Mesendoderm (in vitro differentiated cells): ENCODE measurements at regions not wholly inside any gene's neighbourhood (a gene's known extent, or its start where the extent isn't known, plus 50 kb on each side); places are given as distances from the start of the nearest gene placed in this dataset.
A peak's percentile ranks its signal among the peaks of the same experiment; 100 is the strongest.

Source experiments
- DNase-seq: peaks from one replicate; pipeline ENCODE4 v3.0.0; 2013
- H2AK5ac ChIP-seq: 2 replicates; pipeline ENCODE4 v1.6.1; 2013; ENCODE audit warnings: low read length, inconsistent platforms
- H2BK120ac ChIP-seq: 2 replicates; pipeline ENCODE4 v1.6.1; 2013; ENCODE audit warnings: low read depth, mild to moderate bottlenecking, low read length, moderate library complexity, mixed read lengths
- H2BK15ac ChIP-seq: replicated peaks from 2 replicates; pipeline ENCODE4 v1.6.1; 2013; ENCODE audit warnings: low read depth, mild to moderate bottlenecking, moderate library complexity
- H2BK5ac ChIP-seq: 2 replicates; pipeline ENCODE4 v1.6.1; 2013; ENCODE audit warnings: low read length, inconsistent platforms
- H3K18ac ChIP-seq: 2 replicates; pipeline ENCODE4 v1.6.1; 2013; ENCODE audit warnings: mild to moderate bottlenecking, low read length, mixed read lengths
- H3K23ac ChIP-seq: one replicate; pipeline ENCODE4 v1.6.1; 2013; ENCODE audit warnings: low read length
- H3K27ac ChIP-seq: 2 replicates; pipeline ENCODE4 v1.5.1; 2013; ENCODE audit warnings: low read depth, mild to moderate bottlenecking, inconsistent platforms, low read length, moderate library complexity
- H3K27me3 ChIP-seq: 2 replicates; pipeline ENCODE4 v1.6.1; 2013; ENCODE audit warnings: low read length, control low read depth, mild to moderate bottlenecking, inconsistent platforms; ENCODE audit not compliant: insufficient read depth, poor library complexity
- H3K36me3 ChIP-seq: 2 replicates; pipeline ENCODE4 v1.6.1; 2013; ENCODE audit warnings: low read length, inconsistent platforms; ENCODE audit not compliant: control insufficient read depth, insufficient read depth
- H3K4ac ChIP-seq: one replicate; pipeline ENCODE4 v1.6.1; 2013; ENCODE audit warnings: low read depth, mild to moderate bottlenecking, low read length, moderate library complexity
- H3K4me1 ChIP-seq: 2 replicates; pipeline ENCODE4 v1.6.1; 2013; ENCODE audit warnings: low read depth, low read length, inconsistent platforms; ENCODE audit not compliant: control insufficient read depth
- H3K4me2 ChIP-seq: 2 replicates; pipeline ENCODE4 v1.6.1; 2013; ENCODE audit warnings: low read length
- H3K4me3 ChIP-seq: 2 replicates; pipeline ENCODE4 v1.5.1; 2013; ENCODE audit warnings: mild to moderate bottlenecking, low read length
- H3K56ac ChIP-seq: one replicate; pipeline ENCODE4 v1.6.1; 2013; ENCODE audit warnings: low read length
- H3K79me1 ChIP-seq: 2 replicates; pipeline ENCODE4 v1.6.1; 2013; ENCODE audit warnings: low read length, inconsistent platforms
- H3K79me2 ChIP-seq: 2 replicates; pipeline ENCODE4 v1.6.1; 2013; ENCODE audit warnings: mild to moderate bottlenecking, low read length; ENCODE audit not compliant: control insufficient read depth, insufficient read depth
- H3K9ac ChIP-seq: 2 replicates; pipeline ENCODE4 v1.6.1; 2013; ENCODE audit warnings: low read length, inconsistent platforms
- H4K5ac ChIP-seq: one replicate; pipeline ENCODE4 v1.6.1; 2013; ENCODE audit warnings: low read length
- H4K8ac ChIP-seq: one replicate; pipeline ENCODE4 v1.6.1; 2013; ENCODE audit warnings: low read depth, mild to moderate bottlenecking, control low read depth, low read length, moderate library complexity
- WGBS: extraction: QIAGEN DNeasy Blood & Tissue Kit; methylation state at CpG from one replicate; pipeline ENCODE4 v1.1.7; 2013; ENCODE audit warnings: low lambda C conversion rate, missing lambda C conversion rate; ENCODE audit not compliant: insufficient coverage; ENCODE audit errors: extremely low coverage; 5-methylcytosine and 5-hydroxymethylcytosine counted together

DNA sequence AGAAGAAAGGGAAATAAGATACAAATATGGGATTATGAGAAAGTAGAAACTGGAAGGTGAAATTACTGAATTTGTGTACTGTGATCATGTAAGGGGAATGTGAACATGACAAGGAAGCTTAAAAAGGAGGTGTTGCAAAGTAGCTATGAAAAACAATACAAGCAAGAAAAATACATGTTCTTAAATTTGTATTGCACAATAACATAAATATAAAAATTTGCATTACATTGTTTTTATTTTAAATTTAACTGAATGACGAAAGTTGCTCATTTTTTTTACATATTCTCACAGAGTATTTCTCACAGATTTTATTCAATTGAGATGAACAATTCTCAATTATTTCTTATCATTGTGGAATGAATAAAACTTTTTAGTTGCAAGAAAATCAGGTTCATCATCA, 874.8 kb downstream of the AMY1C start:
- no CpG with 5 or more reads among the region's 1 CpG for WGBS
- no peak overlapping the region for H3K56ac ChIP-seq

DNA sequence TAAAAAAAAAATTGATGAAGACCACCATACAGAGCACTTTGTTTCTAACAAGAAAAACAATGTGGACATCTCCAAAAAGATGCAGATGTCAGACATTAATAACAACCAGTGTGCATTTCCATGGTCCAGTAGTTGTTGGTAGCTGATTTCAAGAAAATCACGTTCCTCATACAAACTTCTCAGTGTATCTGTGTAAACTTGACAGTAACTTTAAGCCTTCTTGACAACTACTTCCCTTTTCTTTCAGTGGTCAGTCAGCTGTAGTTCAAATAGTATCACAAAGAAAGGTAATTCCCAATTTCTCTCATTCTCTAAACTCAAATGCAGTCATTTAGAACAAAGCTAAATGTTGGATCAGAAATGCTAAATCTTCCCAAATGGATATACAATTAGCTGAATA, 879.9 kb downstream of the AMY1C start:
- Histone ChIP-seq H3K36me3 (no peaks in the 10 kb centered on the region), H3K23ac (no peak overlapping the region), H2AK5ac (no peak overlapping the region), H3K9ac (no peak overlapping the region), H3K27me3 (no peaks in the 10 kb centered on the region), H4K8ac (no peak overlapping the region), H4K5ac (no peak overlapping the region), H2BK5ac (no peak overlapping the region), H3K56ac (no peak overlapping the region), H2BK120ac (no peak overlapping the region), H3K18ac (no peak overlapping the region), H3K4me3 (no peak overlapping the region), H3K79me1 (no peaks in the 10 kb centered on the region), H3K4me2 (no peak overlapping the region), H3K4me1 (no peaks in the 10 kb centered on the region), H2BK15ac (no peak overlapping the region), H3K79me2 (no peaks in the 10 kb centered on the region), H3K4ac (no peak overlapping the region), H3K27ac (no peak overlapping the region)
- DNase-seq = no peak
- WGBS = no CpG with 5 or more reads among the region's 1 CpG

More for the DNA sequence above, 874.8 kb downstream of the AMY1C start:
- Histone ChIP-seq H2AK5ac (no peak overlapping the region), H3K18ac (no peak overlapping the region), H3K27me3 (no peaks in the 10 kb centered on the region), H3K36me3 (no peaks in the 10 kb centered on the region), H3K9ac (no peak overlapping the region), H3K23ac (no peak overlapping the region), H2BK5ac (no peak overlapping the region), H4K8ac (no peak overlapping the region), H3K4ac (no peak overlapping the region), H3K79me1 (no peaks in the 10 kb centered on the region), H3K27ac (no peak overlapping the region), H3K79me2 (no peaks in the 10 kb centered on the region), H3K4me2 (no peak overlapping the region), H4K5ac (no peak overlapping the region), H2BK15ac (no peak overlapping the region), H3K4me1 (peaks cover 2% of the 10 kb centered on the region), H2BK120ac (no peak overlapping the region), H3K4me3 (no peak overlapping the region)
- no peak for DNase-seq

DNA sequence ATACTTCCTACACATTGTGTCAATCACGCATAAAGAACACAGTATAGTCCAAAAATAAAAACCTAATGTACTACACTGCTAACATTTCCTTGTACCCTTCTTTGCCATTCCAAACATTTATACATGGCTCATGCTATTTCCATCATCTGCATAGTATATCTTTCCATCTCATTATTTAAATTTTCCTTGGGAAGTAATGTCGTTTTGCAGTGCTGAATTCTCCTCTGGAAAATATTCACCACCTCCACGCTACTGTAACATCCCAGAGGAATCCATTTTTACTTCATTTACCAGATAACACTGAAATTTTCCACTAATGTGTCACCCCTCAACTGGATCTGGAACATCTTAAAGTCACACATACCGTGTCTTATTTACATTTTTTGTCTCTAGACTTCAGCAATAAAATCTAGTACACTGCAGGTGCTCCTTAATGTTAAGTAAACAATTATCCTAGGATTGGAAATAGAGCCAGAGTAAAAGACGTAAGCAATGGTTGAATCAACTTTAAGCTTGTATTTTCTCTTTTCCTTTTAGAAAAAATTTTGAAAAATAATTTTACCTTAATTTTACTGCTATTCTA, 881.0 kb downstream of the AMY1C start:
- no peaks in the 10 kb centered on the region for H3K79me1 ChIP-seq
- WGBS = no CpG with 5 or more reads among the region's 5 CpGs

DNA sequence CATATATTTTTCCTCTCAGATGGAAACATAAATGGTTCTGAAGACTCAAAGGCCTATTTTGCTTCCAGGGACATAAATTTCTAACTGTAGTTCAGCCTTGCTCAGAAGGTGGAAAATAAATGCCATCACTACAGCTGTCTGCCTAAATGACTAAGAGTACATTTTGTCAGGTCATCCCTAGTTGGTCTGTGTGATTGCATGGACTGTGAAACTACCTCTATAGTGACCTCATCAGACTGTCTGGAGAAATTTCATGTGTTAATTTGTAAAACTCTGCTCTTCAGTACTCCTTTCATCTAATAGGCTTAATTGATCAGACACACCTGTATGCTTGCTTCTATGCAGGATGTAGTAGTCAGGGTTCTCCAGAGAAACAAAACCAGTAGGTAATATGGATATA, 886.9 kb downstream of the AMY1C start:
- Histone ChIP-seq H4K8ac (no peak overlapping the region), H2AK5ac (no peak overlapping the region), H3K79me2 (no peaks in the 10 kb centered on the region), H4K5ac (no peak overlapping the region), H3K4me3 (no peak overlapping the region), H3K9ac (no peak overlapping the region), H2BK15ac (no peak overlapping the region), H3K4me2 (no peak overlapping the region), H3K4ac (no peak overlapping the region), H3K18ac (no peak overlapping the region), H3K36me3 (no peaks in the 10 kb centered on the region), H3K4me1 (no peaks in the 10 kb centered on the region), H2BK120ac (no peak overlapping the region), H3K79me1 (no peaks in the 10 kb centered on the region), H3K27ac (no peak overlapping the region), H2BK5ac (no peak overlapping the region), H3K27me3 (no peaks in the 10 kb centered on the region), H3K23ac (no peak overlapping the region), H3K56ac (no peak overlapping the region)
- peak; percentile 28 for DNase-seq

More for the DNA sequence above, 881.0 kb downstream of the AMY1C start:
- no peaks in the 10 kb centered on the region for H3K27me3 ChIP-seq
- no peak overlapping the region for H2BK120ac ChIP-seq
- no peak overlapping the region for H3K4ac ChIP-seq
- no peak overlapping the region for H3K56ac ChIP-seq
- H3K4me1 ChIP-seq = no peaks in the 10 kb centered on the region
- no peak overlapping the region for H4K5ac ChIP-seq
- no peak overlapping the region for H3K23ac ChIP-seq
- H2BK5ac ChIP-seq = no peak overlapping the region
- H3K27ac ChIP-seq = no peak overlapping the region
- no peak overlapping the region for H3K18ac ChIP-seq
- no peak overlapping the region for H2BK15ac ChIP-seq
- no peak overlapping the region for H2AK5ac ChIP-seq
- H3K36me3 ChIP-seq = no peaks in the 10 kb centered on the region
- no peak for DNase-seq
- no peak overlapping the region for H4K8ac ChIP-seq
- H3K9ac ChIP-seq = no peak overlapping the region
- H3K4me2 ChIP-seq = no peak overlapping the region
- no peak overlapping the region for H3K4me3 ChIP-seq
- H3K79me2 ChIP-seq = no peaks in the 10 kb centered on the region

DNA sequence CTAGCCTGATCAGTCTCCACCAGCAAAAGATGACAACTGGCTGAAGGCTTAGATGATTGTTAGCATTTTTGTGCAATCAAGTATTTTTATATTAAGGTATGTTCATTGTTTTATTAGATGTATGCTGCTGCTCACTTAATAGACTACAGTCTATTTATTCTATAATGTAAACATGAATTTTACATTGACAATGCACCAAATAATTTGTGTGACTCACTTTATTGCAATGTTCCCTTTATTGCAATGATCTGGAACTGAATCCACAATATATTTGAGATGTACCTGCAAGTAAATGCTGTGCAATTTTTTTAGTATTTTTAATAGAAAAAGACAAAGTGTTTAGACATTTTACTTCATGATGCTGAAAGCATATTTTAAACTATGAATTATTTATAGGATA, 896.5 kb downstream of the AMY1C start:
- H3K18ac ChIP-seq = no peak overlapping the region
- H2BK120ac ChIP-seq = no peak overlapping the region
- H3K4me3 ChIP-seq = no peak overlapping the region
- no peak for DNase-seq
- H2BK15ac ChIP-seq = no peak overlapping the region
- H2AK5ac ChIP-seq = no peak overlapping the region
- H3K79me1 ChIP-seq = no peaks in the 10 kb centered on the region
- H3K79me2 ChIP-seq = no peaks in the 10 kb centered on the region
- H3K4me2 ChIP-seq = no peak overlapping the region
- H3K9ac ChIP-seq = no peak overlapping the region
- no peak overlapping the region for H4K5ac ChIP-seq
- H2BK5ac ChIP-seq = no peak overlapping the region
- H4K8ac ChIP-seq = no peak overlapping the region
- H3K27me3 ChIP-seq = no peaks in the 10 kb centered on the region
- no peaks in the 10 kb centered on the region for H3K4me1 ChIP-seq
- H3K56ac ChIP-seq = no peak overlapping the region
- H3K27ac ChIP-seq = no peak overlapping the region
- no peak overlapping the region for H3K4ac ChIP-seq
- H3K23ac ChIP-seq = no peak overlapping the region
- H3K36me3 ChIP-seq = no peaks in the 10 kb centered on the region

DNA sequence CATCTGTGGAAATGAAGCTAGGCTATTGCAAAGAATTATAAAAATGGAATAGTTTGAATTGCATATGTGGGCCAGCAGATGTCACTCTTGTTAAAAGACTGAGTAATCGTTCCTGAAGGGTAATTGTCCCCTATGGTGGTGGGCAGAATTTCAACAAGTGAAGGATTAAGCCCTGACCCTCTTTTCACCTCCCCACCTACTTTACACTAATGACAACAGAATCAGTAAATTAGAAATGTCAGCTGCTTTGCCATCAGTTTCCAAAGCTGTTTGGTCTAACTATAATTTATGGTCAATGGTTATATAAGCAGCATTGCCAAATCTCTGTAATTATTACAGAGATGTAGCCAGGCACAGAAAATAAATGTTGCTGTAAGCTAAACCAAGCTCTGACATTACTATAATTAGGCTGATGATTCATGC, 898.6 kb downstream of the AMY1C start:
- Histone ChIP-seq H3K18ac (no peak overlapping the region), H3K4me3 (no peak overlapping the region), H3K56ac (no peak overlapping the region), H2BK5ac (no peak overlapping the region), H3K36me3 (no peaks in the 10 kb centered on the region), H3K79me2 (no peaks in the 10 kb centered on the region), H3K23ac (no peak overlapping the region), H3K4me1 (no peaks in the 10 kb centered on the region), H3K9ac (no peak overlapping the region), H3K79me1 (no peaks in the 10 kb centered on the region), H3K27ac (no peak overlapping the region), H3K4ac (no peak overlapping the region), H2AK5ac (no peak overlapping the region), H3K27me3 (no peaks in the 10 kb centered on the region), H3K4me2 (no peak overlapping the region), H4K8ac (no peak overlapping the region), H4K5ac (no peak overlapping the region), H2BK15ac (no peak overlapping the region), H2BK120ac (no peak overlapping the region)
- whole genome bisulfite sequencing = no CpG with 5 or more reads among the region's 1 CpG
- peak; percentile 77 for DNase-seq
